BLaER1 (cell line): ENCODE measurements at regions not wholly inside any gene's neighbourhood (a gene's known extent, or its start where the extent isn't known, plus 50 kb on each side); places are given as distances from the start of the nearest gene placed in this dataset.

Source experiments
- H3K27ac ChIP-seq: shearing (Covaris generic); formaldehyde crosslinking; 2 replicates; pipeline ENCODE4 v1.8.1; 2022
- H3K27me3 ChIP-seq: shearing (Covaris generic); formaldehyde crosslinking; 2 replicates; pipeline ENCODE4 v1.8.1; 2022
- H3K36me3 ChIP-seq: shearing (Covaris generic); formaldehyde crosslinking; 2 replicates; pipeline ENCODE4 v1.8.1; 2022
- H3K4me1 ChIP-seq: shearing (Covaris generic); formaldehyde crosslinking; 2 replicates; pipeline ENCODE4 v1.8.1; 2022
- H3K4me2 ChIP-seq: shearing (Covaris generic); formaldehyde crosslinking; 2 replicates; pipeline ENCODE4 v1.8.1; 2022
- H3K4me3 ChIP-seq: shearing (Covaris generic); formaldehyde crosslinking; 2 replicates; pipeline ENCODE4 v1.8.1; 2022
- H3K9ac ChIP-seq: shearing (Covaris generic); formaldehyde crosslinking; 2 replicates; pipeline ENCODE4 v1.8.1; 2022
- H3K9me3 ChIP-seq: shearing (Covaris generic); formaldehyde crosslinking; 2 replicates; pipeline ENCODE4 v1.8.1; 2022
- H4K20me1 ChIP-seq: shearing (Covaris generic); formaldehyde crosslinking; 2 replicates; pipeline ENCODE4 v1.8.1; 2022
- Cebpa-rat ChIP-seq: shearing (Covaris generic); IDR thresholded peaks from 2 replicates; pipeline ENCODE4 v1.8.1; 2022

DNA sequence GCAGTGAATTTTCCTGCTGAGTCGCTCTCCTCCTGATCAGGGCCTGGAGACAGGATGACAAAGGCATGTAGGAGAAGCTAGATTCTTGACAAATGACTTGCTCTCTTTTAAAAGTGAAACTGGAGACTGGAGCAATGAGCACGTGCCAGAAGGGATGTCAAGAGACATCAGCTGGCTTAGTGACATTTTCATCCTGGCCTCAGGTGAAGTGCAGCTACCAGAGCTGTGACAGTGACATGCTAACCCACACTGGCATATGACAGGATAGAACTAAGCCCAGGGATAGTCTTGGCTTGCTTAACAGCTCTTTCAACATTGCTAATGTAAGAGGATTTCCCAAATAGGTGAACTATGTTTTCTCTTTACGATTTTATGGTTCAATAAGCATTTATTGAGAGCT is 757.5 kb upstream of the DDX18 start:
- Histone ChIP-seq H3K9ac (no peak overlapping the region), H3K4me2 (no peak overlapping the region)

GRCh38 chr2:117058366-117058765 is 756.1 kb upstream of the DDX18 start:
- no peak overlapping the region for H3K27ac ChIP-seq
- H3K9ac ChIP-seq = no peak overlapping the region
- no peak for TF ChIP-seq Cebpa-rat
- peaks cover 15% of the 10 kb centered on the region for H3K4me1 ChIP-seq
- H3K4me3 ChIP-seq = no peak overlapping the region
- H3K9me3 ChIP-seq = peaks cover 12% of the 10 kb centered on the region
- H4K20me1 ChIP-seq = no peaks in the 10 kb centered on the region
- H3K27me3 ChIP-seq = no peaks in the 10 kb centered on the region
- no peaks in the 10 kb centered on the region for H3K36me3 ChIP-seq
- H3K4me2 ChIP-seq = peak overlapping the region; percentile 34; the same call in 1 of the 2 replicates

More for the DNA sequence above, 757.5 kb upstream of the DDX18 start:
- Histone ChIP-seq H3K27ac (no peak overlapping the region), H3K4me1 (peaks cover 15% of the 10 kb centered on the region), H3K36me3 (no peaks in the 10 kb centered on the region), H3K4me3 (no peak overlapping the region), H4K20me1 (no peaks in the 10 kb centered on the region), H3K9me3 (peaks cover 12% of the 10 kb centered on the region), H3K27me3 (no peaks in the 10 kb centered on the region)
- TF ChIP-seq Cebpa-rat = no peak

DNA sequence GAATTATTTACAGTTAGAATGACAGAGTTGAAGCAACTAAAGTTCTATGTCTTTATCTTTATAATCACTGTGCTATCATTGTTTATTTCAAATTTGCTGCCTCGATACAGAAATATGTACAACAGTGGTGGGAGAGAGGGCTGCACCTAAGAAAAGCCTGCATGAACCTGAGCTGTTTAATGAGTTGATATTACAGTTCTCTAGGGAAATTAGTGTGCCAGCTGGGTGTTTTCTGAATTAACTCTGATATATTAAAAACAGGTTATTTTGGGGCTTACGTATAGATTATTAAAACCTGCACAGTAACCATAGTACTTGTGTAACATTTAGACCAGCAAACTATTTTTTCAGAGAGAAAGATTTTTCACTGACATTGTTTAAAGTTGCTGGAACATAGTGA is 750.5 kb upstream of the DDX18 start:
- H4K20me1 ChIP-seq = no peaks in the 10 kb centered on the region
- TF ChIP-seq Cebpa-rat = no peak
- H3K27me3 ChIP-seq = no peaks in the 10 kb centered on the region

DNA sequence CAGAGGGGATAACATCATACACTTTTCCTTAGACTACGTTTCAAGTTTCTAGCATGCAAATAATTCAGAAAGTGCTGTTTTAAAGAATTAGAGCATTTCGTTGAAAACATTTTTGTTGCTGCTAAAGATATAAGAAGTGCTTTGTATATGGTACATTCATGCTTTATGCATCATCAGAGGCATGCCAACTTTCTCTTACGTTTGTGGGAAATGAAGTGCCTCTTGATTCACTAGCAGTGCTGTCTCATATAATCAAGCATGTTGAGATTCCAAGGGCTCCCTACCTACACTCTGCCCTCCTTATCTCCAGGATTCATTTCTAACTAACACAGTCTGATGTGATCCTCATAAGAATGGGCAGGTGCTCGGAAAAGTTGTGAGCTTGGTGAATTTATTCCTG is 748.6 kb upstream of the DDX18 start:
- H3K9me3 ChIP-seq = peaks cover 5% of the 10 kb centered on the region; the same call in 1 of the 2 replicates
- no peaks in the 10 kb centered on the region for H3K4me1 ChIP-seq
- no peaks in the 10 kb centered on the region for H4K20me1 ChIP-seq
- no peak overlapping the region for H3K4me2 ChIP-seq
- H3K9ac ChIP-seq = no peak overlapping the region
- H3K27ac ChIP-seq = no peak overlapping the region
- no peaks in the 10 kb centered on the region for H3K36me3 ChIP-seq
- no peak overlapping the region for H3K4me3 ChIP-seq
- no peak for TF ChIP-seq Cebpa-rat
- no peaks in the 10 kb centered on the region for H3K27me3 ChIP-seq

More for the DNA sequence above, 750.5 kb upstream of the DDX18 start:
- Histone ChIP-seq H3K36me3 (no peaks in the 10 kb centered on the region), H3K9ac (no peak overlapping the region), H3K4me2 (no peak overlapping the region), H3K4me3 (no peak overlapping the region), H3K4me1 (no peaks in the 10 kb centered on the region), H3K9me3 (no peaks in the 10 kb centered on the region), H3K27ac (no peak overlapping the region)

DNA sequence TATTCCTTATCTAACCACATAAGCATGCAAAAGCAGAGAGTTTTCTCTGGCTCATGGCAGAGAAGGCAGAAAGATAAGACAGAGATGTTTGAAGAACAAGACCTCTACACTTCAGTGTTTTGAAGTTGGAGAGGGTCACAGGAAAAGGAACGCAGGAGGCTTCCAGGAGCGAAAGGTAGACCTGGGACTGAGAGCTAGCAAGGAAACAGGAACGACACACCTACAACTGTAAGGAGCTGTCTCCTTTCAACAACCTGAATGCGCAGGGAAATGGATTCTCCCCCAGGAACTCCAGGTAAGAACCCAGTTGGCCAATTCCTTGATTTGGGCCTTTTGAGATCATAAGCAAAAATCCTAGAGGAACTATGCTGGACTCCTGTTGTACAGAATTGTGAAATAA is 746.6 kb upstream of the DDX18 start:
- Histone ChIP-seq H3K9me3 (peaks cover 17% of the 10 kb centered on the region), H3K4me1 (no peaks in the 10 kb centered on the region), H3K4me2 (no peak overlapping the region), H3K27me3 (no peaks in the 10 kb centered on the region), H3K4me3 (no peak overlapping the region), H3K36me3 (no peaks in the 10 kb centered on the region), H3K9ac (no peak overlapping the region), H4K20me1 (no peaks in the 10 kb centered on the region), H3K27ac (no peak overlapping the region)
- TF ChIP-seq Cebpa-rat = no peak

- H3K27ac ChIP-seq = no peak overlapping the region
- H3K4me2 ChIP-seq = no peak overlapping the region
- no peaks in the 10 kb centered on the region for H4K20me1 ChIP-seq
- peaks cover 17% of the 10 kb centered on the region for H3K9me3 ChIP-seq
- no peak overlapping the region for H3K9ac ChIP-seq
- H3K36me3 ChIP-seq = no peaks in the 10 kb centered on the region
- H3K27me3 ChIP-seq = no peaks in the 10 kb centered on the region
- H3K4me1 ChIP-seq = no peaks in the 10 kb centered on the region
- TF ChIP-seq Cebpa-rat = no peak
- no peak overlapping the region for H3K4me3 ChIP-seq
Measured at GRCh38 chr2:117068371-117068770, 746.1 kb upstream of the DDX18 start.

DNA sequence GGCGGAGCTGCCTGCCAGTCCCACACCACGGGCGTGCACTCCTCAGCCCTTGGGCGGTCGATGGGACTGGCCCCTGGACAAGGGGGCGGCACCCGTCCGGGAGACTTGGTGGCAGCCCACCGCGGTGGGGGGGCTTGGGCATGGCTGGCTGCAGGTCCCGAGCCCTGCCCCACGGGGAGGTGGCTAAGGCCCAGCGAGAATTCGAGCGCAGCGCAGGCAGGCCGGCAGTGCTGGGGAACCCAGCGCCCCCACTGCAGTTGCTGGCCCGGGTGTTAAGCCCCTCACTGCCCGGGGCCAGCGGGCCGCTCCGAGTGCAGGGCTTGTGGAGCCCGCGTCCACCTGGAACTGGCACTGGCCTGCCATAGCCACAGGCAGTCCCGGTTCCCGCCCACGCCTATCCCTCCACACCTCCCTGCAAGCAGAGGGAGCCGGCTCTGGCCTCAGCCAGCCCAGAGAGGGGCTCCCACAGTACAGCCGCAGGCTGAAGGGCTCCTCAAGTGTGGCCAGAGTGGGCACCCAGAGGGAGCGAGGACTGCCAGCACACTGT is 742.9 kb upstream of the DDX18 start:
- no peak for TF ChIP-seq Cebpa-rat
- no peaks in the 10 kb centered on the region for H3K36me3 ChIP-seq
- H3K27ac ChIP-seq = no peak overlapping the region
- no peak overlapping the region for H3K4me2 ChIP-seq
- no peaks in the 10 kb centered on the region for H4K20me1 ChIP-seq
- no peak overlapping the region for H3K9ac ChIP-seq
- H3K4me1 ChIP-seq = no peaks in the 10 kb centered on the region
- no peaks in the 10 kb centered on the region for H3K27me3 ChIP-seq
- H3K4me3 ChIP-seq = no peak overlapping the region
- peaks cover 17% of the 10 kb centered on the region for H3K9me3 ChIP-seq

DNA sequence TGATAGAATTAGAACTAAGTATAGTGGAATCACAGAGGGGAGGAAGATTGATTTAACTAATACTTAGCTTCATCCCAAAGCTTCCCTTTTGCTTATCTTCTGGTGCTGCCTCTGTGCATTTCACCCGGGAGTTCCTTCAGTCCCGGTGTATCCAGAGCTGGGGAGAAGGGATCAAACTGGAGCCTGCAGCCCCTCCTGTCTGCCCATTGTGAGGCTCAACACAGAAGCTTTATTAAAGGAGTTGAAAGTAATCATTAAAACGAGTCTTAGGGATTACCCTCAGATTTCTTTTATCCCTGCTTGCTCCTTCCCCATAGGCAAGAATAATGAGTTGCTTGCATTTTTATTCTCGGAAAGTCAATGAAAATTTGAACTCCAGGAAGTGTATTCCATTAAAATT is 739.7 kb upstream of the DDX18 start:
- no peak for TF ChIP-seq Cebpa-rat
- Histone ChIP-seq H3K4me3 (no peak overlapping the region), H3K9me3 (peaks cover 17% of the 10 kb centered on the region), H3K4me1 (no peaks in the 10 kb centered on the region), H3K36me3 (no peaks in the 10 kb centered on the region), H3K4me2 (no peak overlapping the region), H4K20me1 (no peaks in the 10 kb centered on the region), H3K9ac (no peak overlapping the region), H3K27me3 (no peaks in the 10 kb centered on the region), H3K27ac (no peak overlapping the region)

DNA sequence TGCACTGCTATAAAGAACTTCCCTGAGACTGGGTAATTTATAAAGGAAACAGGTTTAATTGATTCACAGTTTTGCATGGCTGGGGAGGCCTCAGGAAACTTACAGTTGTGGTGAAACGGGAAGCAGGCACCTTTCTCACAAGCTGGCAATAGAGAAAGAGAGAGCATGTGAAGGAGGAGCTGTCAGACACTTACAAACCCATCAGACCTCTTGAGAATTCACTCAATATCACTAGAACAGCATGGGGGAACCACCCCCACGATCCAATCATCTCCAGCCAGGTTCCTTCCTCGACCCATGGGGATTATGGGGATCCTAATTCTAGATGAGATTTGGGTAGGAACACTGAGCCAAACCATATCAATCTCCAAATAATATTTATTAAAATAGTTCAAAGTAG is 729.2 kb upstream of the DDX18 start:
- Histone ChIP-seq H3K9ac (no peak overlapping the region), H3K4me3 (no peak overlapping the region), H3K36me3 (no peaks in the 10 kb centered on the region), H3K4me2 (no peak overlapping the region), H3K27ac (no peak overlapping the region), H3K27me3 (no peaks in the 10 kb centered on the region), H4K20me1 (no peaks in the 10 kb centered on the region), H3K9me3 (no peaks in the 10 kb centered on the region), H3K4me1 (no peaks in the 10 kb centered on the region)
- no peak for TF ChIP-seq Cebpa-rat

DNA sequence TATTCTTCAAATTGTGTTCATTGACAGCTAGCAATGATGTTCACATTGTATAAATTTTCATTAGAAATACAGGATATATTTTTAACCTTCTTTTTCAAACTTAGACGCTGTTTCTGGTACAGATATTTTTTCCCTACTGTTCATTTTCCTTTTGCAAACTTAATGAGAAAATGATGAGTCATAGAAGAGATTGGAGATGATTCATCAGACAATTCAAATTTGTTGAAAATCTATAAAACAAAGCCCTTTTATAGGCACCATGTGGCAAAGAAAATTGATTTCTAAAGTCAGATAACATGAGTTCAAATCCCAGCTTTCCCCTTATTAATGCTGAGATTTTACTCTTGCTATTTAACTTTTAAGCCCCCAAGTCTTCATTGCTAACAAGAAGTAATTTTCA is 728.8 kb upstream of the DDX18 start:
- H3K27ac ChIP-seq = no peak overlapping the region
- no peak overlapping the region for H3K9ac ChIP-seq
- no peak overlapping the region for H3K4me2 ChIP-seq
- H3K4me1 ChIP-seq = no peaks in the 10 kb centered on the region
- H3K4me3 ChIP-seq = no peak overlapping the region
- H4K20me1 ChIP-seq = no peaks in the 10 kb centered on the region
- H3K9me3 ChIP-seq = no peaks in the 10 kb centered on the region
- H3K27me3 ChIP-seq = no peaks in the 10 kb centered on the region
- no peak for TF ChIP-seq Cebpa-rat
- no peaks in the 10 kb centered on the region for H3K36me3 ChIP-seq
